KBM-7 (cell line): ENCODE measurements at regions not wholly inside any gene's neighbourhood (a gene's known extent, or its start where the extent isn't known, plus 50 kb on each side); places are given as distances from the start of the nearest gene placed in this dataset.

Experiments
- DNase-seq: peaks from one replicate; pipeline ENCODE4 v3.0.0-alpha.2; 2015
- in situ Hi-C: fragments of 300-500 bp; cut with MboI; formaldehyde crosslinking; loops from 2 replicates; pipeline ENCODE4 v1.14.3; 2020; ENCODE audit warnings: low sequenced_read_pairs, low pct_unique_long_range_greater_than_20kb, mixed read lengths

DNA sequence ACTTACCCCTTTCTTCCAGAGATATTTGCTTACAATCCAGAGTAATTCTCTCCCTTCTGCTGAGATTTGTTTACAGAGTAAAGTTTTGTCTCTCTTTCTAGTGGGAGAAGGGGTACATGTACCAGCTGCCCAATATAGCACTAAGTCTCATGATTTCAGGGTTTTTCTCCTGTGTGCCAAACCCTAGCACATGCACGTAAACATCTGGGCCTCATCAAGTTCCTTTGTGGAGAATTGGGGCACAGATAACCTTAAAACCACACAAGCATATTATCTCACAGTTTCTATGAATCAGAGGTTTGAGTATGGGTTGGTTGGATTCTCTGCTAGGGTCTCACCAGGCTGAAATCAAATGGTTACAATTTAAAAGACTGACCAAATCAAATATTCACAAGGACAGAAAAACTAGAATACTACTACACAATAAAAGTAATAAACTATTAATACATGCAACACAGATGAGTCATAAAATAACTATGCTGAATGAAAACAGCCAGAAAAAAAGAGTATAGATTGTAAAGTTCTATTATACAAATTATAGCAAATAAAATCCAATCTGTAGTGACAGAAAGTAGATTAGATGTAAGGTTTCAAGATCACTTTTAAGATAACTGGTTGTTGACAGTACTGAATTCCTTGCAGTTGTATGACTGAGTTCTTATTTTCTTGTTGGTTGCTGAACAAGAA is 347.4 kb upstream of the PTBP2 start:
- DNase-seq = no peak
- in situ Hi-C loops = no loop called here

DNA sequence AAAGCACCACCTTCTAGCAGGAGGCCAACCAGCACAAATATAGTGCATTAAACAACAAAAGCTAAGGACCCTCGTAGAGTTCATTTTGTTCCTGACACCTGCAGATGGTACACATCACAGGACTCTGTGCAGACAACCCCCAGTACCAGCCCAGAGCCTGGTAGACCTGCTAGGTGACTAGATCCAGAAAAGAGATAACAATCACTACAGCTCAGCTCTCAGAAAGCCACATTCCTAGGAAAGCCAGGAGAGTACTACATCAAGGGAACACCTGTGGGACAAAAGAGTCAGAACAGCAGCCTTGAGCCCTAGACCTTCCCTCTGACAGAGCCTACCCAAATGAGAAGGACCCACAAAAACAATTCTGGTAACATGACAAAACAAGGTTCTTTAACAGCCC is 344.7 kb upstream of the PTBP2 start:
- DNase-seq = no peak
- in situ Hi-C loops = no loop called here

DNA sequence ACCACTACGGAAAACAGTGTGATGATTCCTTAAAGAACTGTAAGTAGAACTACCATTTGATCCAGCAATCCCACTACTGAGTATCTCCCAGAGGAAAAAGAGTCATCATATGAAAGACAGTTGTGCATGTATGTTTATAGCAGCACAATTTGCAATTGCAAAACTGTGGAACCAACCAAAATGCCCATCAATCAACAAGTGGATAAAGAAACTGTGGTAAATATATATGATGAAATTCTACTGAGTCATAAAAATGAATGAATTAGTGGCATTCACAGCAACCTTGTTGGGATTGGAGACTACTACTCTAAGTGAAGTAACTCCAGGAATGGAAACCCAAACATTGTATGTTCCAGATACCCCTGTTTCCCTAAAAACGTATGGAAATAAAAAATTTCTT is 337.0 kb upstream of the PTBP2 start:
- no peak for DNase-seq
- in situ Hi-C loops = no loop called here

DNA sequence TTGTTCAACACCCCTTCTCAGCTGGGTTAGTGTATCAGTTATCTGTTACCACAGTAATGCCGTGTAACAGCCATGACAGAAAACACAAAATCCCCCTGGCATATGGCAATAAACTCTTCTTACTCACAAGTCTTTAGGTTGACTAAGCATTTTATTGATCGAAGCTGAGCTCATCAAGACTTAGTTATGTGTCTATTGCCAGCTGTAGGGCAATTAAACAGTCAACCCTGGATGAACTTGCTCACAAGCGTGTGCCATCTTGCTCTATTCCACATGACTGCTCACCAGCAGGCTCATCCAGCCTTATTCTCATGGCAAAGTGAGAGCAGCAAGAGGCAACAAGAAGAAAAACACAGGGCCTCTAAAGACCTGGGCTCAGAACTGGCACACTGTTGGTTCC is 333.8 kb upstream of the PTBP2 start:
- DNase-seq = no peak
- in situ Hi-C loops = no loop called here

DNA sequence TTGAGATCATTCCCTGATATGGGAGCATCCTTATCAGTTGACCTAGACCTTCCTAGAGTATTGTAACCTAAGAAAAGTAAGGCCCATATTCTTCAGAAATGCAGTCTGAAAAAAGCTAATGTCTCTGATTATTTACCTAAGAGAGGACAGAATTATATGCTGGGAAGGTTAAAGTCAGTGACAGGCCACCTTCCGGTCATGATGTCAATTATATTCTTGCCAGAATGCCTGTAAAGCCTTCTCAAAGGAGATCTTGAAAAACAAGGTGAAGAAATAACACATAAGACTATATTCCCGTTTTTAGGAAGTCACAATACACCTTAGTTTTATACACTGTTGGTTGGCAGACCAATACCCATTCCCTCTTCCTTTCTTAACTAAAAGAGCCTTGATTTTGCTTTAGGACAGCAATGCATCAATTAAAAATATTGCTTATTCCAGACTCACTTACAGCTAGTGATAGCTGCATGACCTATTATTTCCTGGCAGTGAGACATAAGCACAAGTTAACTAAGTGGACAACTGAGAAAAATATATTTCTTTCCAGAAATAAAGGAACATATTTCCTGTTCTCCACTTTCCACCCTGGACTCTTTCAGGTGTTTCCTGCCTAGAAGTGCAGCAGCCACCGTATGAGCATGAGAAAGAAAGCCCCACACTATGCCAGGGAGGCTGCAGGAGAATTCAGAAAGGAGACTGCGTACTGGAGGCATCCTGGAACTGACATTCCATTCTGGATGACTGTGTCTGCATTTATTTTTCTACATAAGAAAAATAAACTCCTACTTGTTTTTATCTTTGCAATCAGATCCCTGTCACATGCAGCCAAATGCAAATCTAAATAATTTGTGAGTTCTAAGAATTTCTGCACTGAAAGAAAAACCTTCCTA is 332.9 kb upstream of the PTBP2 start:
- in situ Hi-C loops = no loop called here
- DNase-seq = no peak

- in situ Hi-C loops = no loop called here
- no peak for DNase-seq
These were observed 321.5 kb upstream of the PTBP2 start for GRCh38 chr1:96400089-96400488.

DNA sequence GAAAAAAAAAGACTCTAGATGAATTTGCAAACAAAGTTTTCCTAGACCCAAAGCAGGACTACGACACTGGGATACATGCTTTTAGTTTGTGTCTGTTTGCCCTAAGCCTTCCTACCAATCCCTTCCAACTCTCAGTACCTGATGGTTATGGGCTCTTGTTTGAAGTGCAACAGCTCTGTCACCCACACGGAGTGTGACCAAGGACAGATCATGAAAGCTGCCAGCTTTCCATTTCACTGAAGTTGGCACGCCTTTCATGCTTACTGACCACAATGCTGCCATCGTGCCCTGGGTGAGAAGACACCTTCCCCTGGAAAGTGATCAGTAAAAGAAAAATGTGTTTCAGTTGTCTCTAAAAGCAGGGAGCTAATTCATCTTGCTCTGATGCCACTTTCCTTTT is 312.5 kb upstream of the PTBP2 start:
- in situ Hi-C loops = no loop called here
- no peak for DNase-seq

DNA sequence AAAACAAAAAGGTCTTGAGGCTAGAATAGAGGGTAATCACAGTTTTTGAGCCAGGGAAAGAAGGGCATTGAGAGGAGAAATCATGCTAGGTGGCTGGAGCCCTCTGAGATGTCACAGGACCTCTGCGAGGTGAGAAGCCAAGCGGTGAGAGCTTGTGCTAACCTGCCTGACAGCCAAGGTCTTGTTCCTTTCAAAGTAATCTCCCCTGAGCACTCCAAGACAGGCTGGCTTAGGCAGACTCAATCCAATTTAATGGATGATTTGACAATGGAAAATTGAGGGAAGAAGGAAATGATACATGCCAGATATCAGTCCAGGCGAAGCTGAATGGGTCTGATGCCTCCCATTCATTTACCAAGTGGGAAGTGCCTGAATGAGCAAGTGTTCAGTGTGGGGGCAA is 311.9 kb upstream of the PTBP2 start:
- in situ Hi-C loops = no loop called here

DNA sequence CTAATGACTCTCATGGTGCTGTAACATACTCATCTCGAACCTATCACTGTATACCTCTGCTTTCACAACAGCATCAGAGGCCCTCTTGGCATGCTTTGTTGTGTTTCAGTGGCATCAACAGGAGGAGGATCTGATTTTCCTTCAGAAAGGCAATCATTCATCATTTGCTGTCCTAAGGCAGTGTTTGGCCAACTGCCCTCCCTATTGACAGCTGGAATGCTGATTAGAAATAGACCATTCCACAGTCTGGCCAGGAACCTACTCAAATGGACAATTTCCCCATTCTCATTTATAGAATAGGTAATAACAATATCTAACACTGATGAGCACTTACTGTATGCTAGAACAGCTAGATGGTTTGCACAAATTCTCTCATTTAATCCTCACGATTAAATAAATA is 310.6 kb upstream of the PTBP2 start:
- in situ Hi-C loops = no loop called here
- DNase-seq = no peak

More for the DNA sequence above, 311.9 kb upstream of the PTBP2 start:
- DNase-seq = no peak

DNA sequence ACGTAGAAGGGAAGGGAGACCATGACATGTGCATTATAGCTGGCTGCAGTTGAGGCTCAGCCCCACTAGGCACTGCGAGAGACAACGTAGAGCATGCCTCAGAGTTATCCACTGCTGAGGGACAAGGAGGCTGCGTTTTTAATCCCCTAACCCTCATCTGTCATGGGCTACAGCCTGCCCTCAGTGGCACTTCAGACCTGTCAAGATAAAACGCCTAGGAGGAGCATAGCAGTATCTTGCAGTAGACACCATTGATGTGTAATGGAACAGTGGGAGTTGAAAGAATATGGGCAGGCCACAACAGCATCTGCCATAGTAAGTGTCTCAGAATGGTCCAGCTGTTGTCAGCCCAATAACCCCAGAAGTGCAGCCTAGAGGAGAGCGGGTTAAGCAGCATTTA is 307.0 kb upstream of the PTBP2 start:
- in situ Hi-C loops = no loop called here
- no peak for DNase-seq

GRCh38 chr1:96416111-96416595 is 305.4 kb upstream of the PTBP2 start:
- DNase-seq = no peak

GRCh38 chr1:96416701-96417444 is 304.7 kb upstream of the PTBP2 start:
- in situ Hi-C loops = no loop called here
- no peak for DNase-seq

More at GRCh38 chr1:96416111-96416595, 305.4 kb upstream of the PTBP2 start:
- in situ Hi-C loops = no loop called here

DNA sequence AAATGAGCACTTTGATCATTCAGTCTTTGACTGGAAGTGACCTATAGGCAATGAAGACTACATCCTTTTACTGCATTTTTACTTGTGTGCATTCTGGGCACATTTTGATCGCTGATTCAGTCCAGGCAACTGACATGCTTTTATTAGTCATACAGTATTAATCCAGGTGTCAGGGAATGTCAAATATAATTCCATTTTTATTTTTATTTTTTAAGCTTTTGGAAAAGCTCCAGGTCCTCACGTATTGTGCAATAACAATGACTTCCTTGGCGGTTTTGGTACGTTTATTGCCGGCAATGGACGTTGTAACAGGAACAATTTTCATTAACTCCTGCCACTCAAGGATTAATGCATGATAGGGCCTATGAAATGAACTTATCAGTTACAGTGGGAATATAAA is 302.6 kb upstream of the PTBP2 start:
- DNase-seq = no peak

DNA sequence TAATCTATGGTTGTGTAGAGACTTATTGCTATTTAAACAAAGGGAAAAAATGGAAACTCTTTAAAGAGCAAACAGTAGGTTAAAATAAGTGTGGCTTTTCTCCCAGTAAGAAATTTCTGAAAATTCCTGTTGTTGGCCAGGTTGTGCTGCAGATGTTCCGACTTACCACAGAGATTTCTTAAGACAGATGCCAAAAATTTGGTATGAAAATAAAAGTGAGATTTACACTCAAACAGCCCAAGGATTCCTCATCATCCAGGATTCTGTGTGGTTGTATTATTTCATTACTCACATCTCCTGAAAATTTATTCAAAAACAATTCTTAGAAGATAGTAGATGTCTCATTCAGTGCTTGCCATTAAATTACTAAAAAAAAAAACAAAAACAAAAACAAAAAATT is 296.7 kb upstream of the PTBP2 start:
- in situ Hi-C loops = no loop called here
- no peak for DNase-seq

More for the DNA sequence above, 302.6 kb upstream of the PTBP2 start:
- in situ Hi-C loops = no loop called here

- no peak for DNase-seq
- in situ Hi-C loops = no loop called here
These were observed 296.0 kb upstream of the PTBP2 start for GRCh38 chr1:96425382-96426129.

- in situ Hi-C loops = no loop called here
- no peak for DNase-seq
These were observed 294.0 kb upstream of the PTBP2 start for GRCh38 chr1:96427616-96428015.

GRCh38 chr1:96445302-96445701 is 276.3 kb upstream of the PTBP2 start:
- in situ Hi-C loops = no loop called here
- DNase-seq = no peak

- in situ Hi-C loops = no loop called here
- DNase-seq = no peak
These were observed 257.5 kb upstream of the PTBP2 start for GRCh38 chr1:96464066-96464465.

- DNase-seq = no peak
These were observed 257.1 kb upstream of the PTBP2 start for GRCh38 chr1:96464522-96464921.

More at GRCh38 chr1:96464522-96464921, 257.1 kb upstream of the PTBP2 start:
- in situ Hi-C loops = no loop called here
